Natural killer cell (primary cell): ENCODE measurements at regions not wholly inside any gene's neighbourhood (a gene's known extent, or its start where the extent isn't known, plus 50 kb on each side); places are given as distances from the start of the nearest gene placed in this dataset.

Experiments
- ATAC-seq, 3 donors: fragments of 150-1000 bp in 2 of 3; fragments of 200-7000 bp in 1 of 3; cut with Tn5 transposase; 1 replicate in 1 of 3; 2 replicates in 2 of 3; pipeline ENCODE4 v1.10.0; 2021; ENCODE audit warnings: mild to moderate bottlenecking in 2 of 3, moderate library complexity in 2 of 3
- DNase-seq, 2 donors: peaks; one replicate each; pipeline versions ENCODE4 v3.0.0 to v3.0.0-alpha.2; 2013 to 2021; ENCODE audit warnings: mixed read lengths in 1 of 2
- H3K27ac ChIP-seq: one replicate; pipeline ENCODE4 v1.5.1; 2013; ENCODE audit warnings: mild to moderate bottlenecking, low read length
- H3K27me3 ChIP-seq: one replicate; pipeline ENCODE4 v1.6.1; 2013; ENCODE audit warnings: low read length; ENCODE audit not compliant: control insufficient read depth, insufficient read depth
- H3K36me3 ChIP-seq: one replicate; pipeline ENCODE4 v1.6.1; 2013; ENCODE audit warnings: low read length; ENCODE audit not compliant: control insufficient read depth, insufficient read depth
- H3K4me1 ChIP-seq: one replicate; pipeline ENCODE4 v1.6.1; 2013; ENCODE audit warnings: low read length; ENCODE audit not compliant: control insufficient read depth, insufficient read depth
- H3K4me3 ChIP-seq: one replicate; pipeline ENCODE4 v1.5.1; 2013; ENCODE audit warnings: low read length
- H3K9me3 ChIP-seq: one replicate; pipeline ENCODE4 v1.6.1; 2013; ENCODE audit warnings: low read length; ENCODE audit not compliant: control insufficient read depth, insufficient read depth
- H3K27ac Mint-ChIP-seq, 2 donors: one replicate each; pipeline ENCODE4 v1.8.0; 2022; ENCODE audit warnings: mild to moderate bottlenecking in 2 of 2, mixed read lengths in 2 of 2, moderate library complexity in 1 of 2
- H3K27me3 Mint-ChIP-seq, 2 donors: one replicate each; pipeline ENCODE4 v1.8.0; 2022; ENCODE audit warnings: low read depth in 2 of 2, mixed read lengths in 2 of 2
- H3K36me3 Mint-ChIP-seq: one replicate; pipeline ENCODE4 v1.8.0; 2022; ENCODE audit warnings: mixed read lengths
- H3K4me1 Mint-ChIP-seq, 2 donors: one replicate each; pipeline ENCODE4 v1.8.0; 2022; ENCODE audit warnings: mixed read lengths in 2 of 2
- H3K4me3 Mint-ChIP-seq: one replicate; pipeline ENCODE4 v1.8.0; 2022; ENCODE audit warnings: mild to moderate bottlenecking, moderate library complexity, mixed read lengths
- H3K9me3 Mint-ChIP-seq, 2 donors: one replicate each; pipeline ENCODE4 v1.8.0; 2022; ENCODE audit warnings: mixed read lengths in 2 of 2
- CTCF ChIP-seq: fragments of 200-600 bp; IDR thresholded peaks from one replicate; pipeline ENCODE4 v1.8.0; 2022; ENCODE audit warnings: antibody characterized with exemption
- WGBS: methylation state at CpG from one replicate; pipeline ENCODE4 v1.1.7; 2013; ENCODE audit warnings: missing lambda C conversion rate; ENCODE audit not compliant: insufficient coverage; 5-methylcytosine and 5-hydroxymethylcytosine counted together
- intact Hi-C: fragments of 100-400 bp; cut with micrococcal nuclease; formaldehyde crosslinking; loops from one replicate; pipeline ENCODE4 v1.14.2; 2022

GRCh38 chr10:33721509-33721908 is 387.0 kb upstream of the NRP1 start:
- no peak overlapping the region for H3K27ac ChIP-seq
- peaks cover 0 to under 1% of the 10 kb centered on the region in 2 donors for H3K27me3 Mint-ChIP-seq
- no peaks in the 10 kb centered on the region for H3K36me3 Mint-ChIP-seq
- H3K9me3 ChIP-seq = peaks cover 3% of the 10 kb centered on the region
- H3K27ac Mint-ChIP-seq = no peak overlapping the region
- intact Hi-C loops = no loop called here
- no peaks in the 10 kb centered on the region for H3K36me3 ChIP-seq
- no peak for ATAC-seq
- TF ChIP-seq CTCF = no peak
- no peaks in the 10 kb centered on the region for H3K27me3 ChIP-seq
- H3K4me1 ChIP-seq = no peaks in the 10 kb centered on the region
- no peak for DNase-seq
- 83% methylated on average over 7 of the region's 7 CpGs for WGBS
- H3K4me1 Mint-ChIP-seq = no peaks in the 10 kb centered on the region
- H3K9me3 Mint-ChIP-seq = peaks cover 0 to 2% of the 10 kb centered on the region in 2 donors
- H3K4me3 Mint-ChIP-seq = no peak overlapping the region
- no peak overlapping the region for H3K4me3 ChIP-seq

- peaks cover 0 to 9% of the 10 kb centered on the region in 2 donors for H3K4me1 Mint-ChIP-seq
- no peak for TF ChIP-seq CTCF
- peaks cover 0 to 2% of the 10 kb centered on the region in 2 donors for H3K9me3 Mint-ChIP-seq
- H3K36me3 Mint-ChIP-seq = no peaks in the 10 kb centered on the region
- Histone ChIP-seq H3K27ac (no peak overlapping the region), H3K27me3 (no peaks in the 10 kb centered on the region), H3K9me3 (peaks cover 3% of the 10 kb centered on the region), H3K4me1 (no peaks in the 10 kb centered on the region), H3K4me3 (no peak overlapping the region), H3K36me3 (no peaks in the 10 kb centered on the region)
- DNase-seq = no peak
- H3K4me3 Mint-ChIP-seq = no peak overlapping the region
- 78% methylated on average over 2 of the region's 2 CpGs for WGBS
- intact Hi-C loops = no loop called here
- no peak for ATAC-seq
- H3K27ac Mint-ChIP-seq = no peak overlapping the region
- H3K27me3 Mint-ChIP-seq = peaks cover 6 to 14% of the 10 kb centered on the region in 2 donors
These were observed 385.7 kb upstream of the NRP1 start for GRCh38 chr10:33720161-33720560.

GRCh38 chr10:33719005-33719703 is 384.7 kb upstream of the NRP1 start:
- Histone ChIP-seq H3K4me3 (no peak overlapping the region), H3K9me3 (peaks cover 3% of the 10 kb centered on the region), H3K36me3 (no peaks in the 10 kb centered on the region), H3K27ac (no peak overlapping the region), H3K27me3 (no peaks in the 10 kb centered on the region), H3K4me1 (no peaks in the 10 kb centered on the region)
- 83% methylated on average over 8 of the region's 8 CpGs for WGBS
- Mint-ChIP-seq H3K9me3 (peaks cover 0 to 2% of the 10 kb centered on the region in 2 donors), H3K27ac (no peak overlapping the region), H3K4me3 (no peak overlapping the region), H3K4me1 (peaks cover 0 to 11% of the 10 kb centered on the region in 2 donors), H3K27me3 (peaks cover 6 to 24% of the 10 kb centered on the region in 2 donors), H3K36me3 (no peaks in the 10 kb centered on the region)
- ATAC-seq (no peak), DNase-seq (no peak)
- intact Hi-C loops = no loop called here
- no peak for TF ChIP-seq CTCF
